ENCODE measurements at regions not wholly inside any gene's neighbourhood (a gene's known extent, or its start where the extent isn't known, plus 50 kb on each side); places are given as distances from the start of the nearest gene placed in this dataset.
"Not testable (repeated sequence)": the region's sequence is repeated elsewhere in the genome, so short reads cannot be mapped to it uniquely, and the experiment has no call there.

DNA sequence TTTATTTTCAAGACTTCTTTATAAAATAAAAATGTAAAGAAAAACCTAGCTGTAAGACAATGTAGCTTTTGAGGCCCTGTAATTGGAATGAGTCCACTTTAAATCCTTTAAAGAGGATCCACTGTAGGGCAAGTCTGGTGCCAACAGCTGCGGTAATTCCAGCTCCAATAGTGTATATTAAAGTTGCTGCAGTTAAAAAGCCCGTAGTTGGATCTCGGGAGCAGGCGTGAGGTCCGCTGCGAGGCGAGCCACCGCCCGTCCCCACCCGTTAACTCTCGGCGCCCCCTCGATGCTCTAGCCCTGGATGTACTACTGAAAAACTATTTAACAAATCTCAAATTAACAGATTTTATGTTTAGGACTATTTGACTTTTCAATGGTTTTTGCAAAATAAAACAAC is 414.7 kb upstream of the SEMA3C start:
- DNase-seq: peak; percentile 45

- no peak for DNase-seq
Observed at GRCh38 chr7:81333004-81333403, 414.2 kb upstream of the SEMA3C start.

- DNase-seq: no peak
Observed at GRCh38 chr7:81331061-81332018, 412.5 kb upstream of the SEMA3C start.

DNA sequence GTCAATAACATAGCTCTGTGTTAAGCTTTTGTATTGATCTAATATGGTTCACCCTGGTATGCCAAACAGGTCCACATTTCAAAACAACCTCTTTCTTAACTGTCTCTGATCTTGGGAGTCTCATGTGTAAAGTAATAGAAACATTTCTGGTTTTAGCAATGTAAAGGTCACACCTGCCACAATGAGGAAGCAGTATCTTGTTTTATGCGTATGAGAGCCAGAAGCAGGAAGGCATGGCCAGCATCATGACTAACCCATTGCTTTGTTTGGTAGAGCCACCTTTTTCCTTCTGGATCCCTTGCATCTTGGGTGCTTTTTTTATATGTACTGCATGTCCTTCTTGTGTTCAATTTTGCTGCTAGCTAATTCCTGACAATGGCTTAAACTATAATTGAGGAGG is 411.3 kb upstream of the SEMA3C start:
- no peak for DNase-seq

- DNase-seq: no peak
Observed at GRCh38 chr7:81327468-81328266, 408.8 kb upstream of the SEMA3C start.

- DNase-seq: no peak
Observed at GRCh38 chr7:81321949-81322348, 403.1 kb upstream of the SEMA3C start.

GRCh38 chr7:81317741-81318140 is 398.9 kb upstream of the SEMA3C start:
- no peak for DNase-seq

- DNase-seq: no peak
Observed at GRCh38 chr7:81308643-81309322, 389.9 kb upstream of the SEMA3C start.

GRCh38 chr7:81301815-81302214 is 383.0 kb upstream of the SEMA3C start:
- DNase-seq: no peak

DNA sequence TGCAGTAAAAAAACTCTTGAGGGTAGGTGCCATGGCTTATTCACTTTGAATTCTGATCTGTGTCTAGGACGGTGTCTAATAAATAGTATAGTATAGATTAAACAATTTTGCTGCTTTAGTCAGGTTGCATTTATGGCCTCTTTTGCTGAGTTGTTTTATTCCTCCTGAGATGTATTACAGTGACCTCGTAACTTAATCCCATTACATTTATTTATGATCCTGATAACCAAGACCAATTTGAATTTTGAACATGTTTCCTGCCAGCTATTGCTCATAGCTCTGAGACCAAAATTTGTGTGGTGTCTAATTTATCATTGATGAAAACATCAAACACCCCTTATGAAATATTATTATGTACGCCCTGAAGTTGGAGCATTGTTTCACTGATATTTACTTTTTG is 381.9 kb upstream of the SEMA3C start:
- no peak for DNase-seq

DNA sequence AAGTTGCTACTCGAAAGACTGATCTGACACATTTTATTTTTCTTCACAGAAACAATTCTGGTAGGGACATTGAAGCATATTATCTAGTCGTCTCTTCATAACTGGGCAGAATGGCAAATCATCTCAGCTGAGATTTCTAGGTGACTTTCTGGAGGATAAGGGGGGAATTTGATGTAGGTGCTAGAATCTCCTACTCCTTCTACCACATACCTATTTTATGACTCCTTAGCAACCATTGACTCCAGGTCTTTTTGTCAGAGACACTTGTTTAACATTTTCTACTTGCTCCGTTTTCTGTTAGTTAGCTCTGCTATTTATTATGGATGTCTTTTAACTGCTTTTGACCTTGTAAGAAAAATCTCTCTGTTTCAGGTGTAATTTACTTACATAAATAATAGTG is 380.9 kb upstream of the SEMA3C start:
- no peak for DNase-seq

GRCh38 chr7:81298951-81299666 is 380.3 kb upstream of the SEMA3C start:
- DNase-seq: no peak

DNA sequence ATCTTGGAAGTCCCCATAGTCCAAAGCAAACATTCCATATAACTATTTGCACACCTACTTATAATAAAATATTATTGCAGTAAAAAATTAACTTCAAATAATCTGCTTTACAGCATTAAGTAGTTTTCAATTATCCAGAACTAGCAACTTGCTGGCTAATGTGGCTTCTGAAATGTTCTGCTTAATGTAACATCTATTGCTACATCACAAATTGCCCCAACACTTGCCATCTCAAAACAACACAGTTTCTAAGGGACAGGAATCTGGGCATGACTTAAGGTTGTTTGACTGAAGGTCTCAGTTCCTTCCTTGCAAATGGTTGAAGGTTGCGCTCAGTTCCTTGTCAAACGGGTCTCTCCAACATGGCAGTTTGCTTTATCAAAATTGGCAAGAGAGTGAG is 378.5 kb upstream of the SEMA3C start:
- DNase-seq: no peak

DNA sequence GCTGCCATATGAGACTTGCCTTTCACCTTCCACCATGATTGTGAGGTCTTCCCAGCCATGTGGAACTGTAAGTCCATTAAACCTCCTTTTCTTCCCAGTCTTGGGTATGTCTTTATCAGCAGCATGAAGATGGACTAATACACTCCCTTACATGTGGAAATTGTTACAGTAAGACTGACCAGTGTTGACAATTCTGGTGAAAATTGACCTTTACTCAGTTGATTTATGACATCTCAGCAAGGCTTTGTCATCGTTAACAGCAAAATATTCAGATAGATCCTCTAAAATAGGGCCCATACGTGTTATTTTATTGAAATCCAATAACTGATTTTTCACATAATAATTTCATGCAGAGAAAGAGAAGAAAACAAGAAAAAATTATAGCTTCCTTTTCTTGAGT is 377.9 kb upstream of the SEMA3C start:
- DNase-seq: no peak

GRCh38 chr7:81294897-81295515 is 376.2 kb upstream of the SEMA3C start:
- DNase-seq: peak; percentile 32

DNA sequence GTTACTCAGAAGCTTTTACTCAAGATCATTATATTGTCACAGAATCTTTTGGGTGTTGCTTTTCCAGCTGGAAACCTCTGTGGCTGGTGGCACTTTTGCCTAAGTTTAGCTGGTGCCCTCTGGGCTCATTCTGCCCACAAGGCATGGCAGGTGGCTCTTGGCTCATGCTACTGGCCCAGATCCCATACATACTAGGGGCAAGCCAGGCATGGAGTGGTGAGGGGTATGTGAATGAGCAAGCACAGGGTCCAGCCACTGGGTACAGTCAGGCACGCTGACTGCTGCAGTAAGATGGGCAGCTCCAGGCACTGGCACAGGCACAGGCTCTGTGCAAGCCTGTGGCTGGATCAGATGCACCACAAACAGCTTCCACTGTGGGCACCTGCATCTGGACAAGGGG is 375.0 kb upstream of the SEMA3C start:
- no peak for DNase-seq

DNA sequence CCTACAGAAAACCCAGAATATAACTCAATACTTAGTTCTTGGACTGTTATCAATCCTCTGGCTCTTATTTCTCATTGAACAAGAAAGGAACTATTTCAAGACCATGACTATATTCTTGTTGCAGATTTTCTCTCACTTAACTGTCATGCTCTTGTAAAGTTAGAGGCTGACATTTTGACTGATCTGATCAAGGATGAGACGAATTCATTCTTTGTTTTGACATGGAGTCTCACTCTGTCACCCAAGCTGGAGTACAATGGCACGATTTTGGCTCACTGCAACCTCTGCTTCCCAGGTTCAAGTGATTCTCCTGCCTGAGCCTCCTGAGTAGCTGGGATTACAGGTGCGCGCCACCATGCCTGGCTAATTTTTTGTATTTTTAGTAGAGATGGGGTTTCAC is 367.9 kb upstream of the SEMA3C start:
- DNase-seq: not testable (repeated sequence)

- no peak for DNase-seq
Observed at GRCh38 chr7:81285142-81285871, 366.5 kb upstream of the SEMA3C start.

DNA sequence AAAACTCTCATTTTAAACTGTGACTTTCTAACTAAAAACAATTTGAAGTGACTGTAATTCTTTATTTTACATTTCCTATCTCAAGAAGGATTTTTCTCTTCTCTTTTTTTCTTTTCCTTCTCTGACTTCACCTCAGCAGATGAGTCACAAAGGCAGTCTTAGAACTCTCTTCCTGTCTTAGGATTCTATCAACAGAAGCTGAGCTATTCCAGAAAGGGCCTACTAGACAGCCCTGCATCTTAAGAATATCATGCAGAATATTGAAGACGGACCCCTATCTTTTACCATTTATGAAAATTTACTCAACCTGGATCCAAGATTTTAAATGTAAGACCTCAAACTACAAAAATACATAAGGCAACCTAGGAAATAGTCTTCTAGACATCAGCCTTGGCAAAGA is 365.7 kb upstream of the SEMA3C start:
- DNase-seq: no peak

DNA sequence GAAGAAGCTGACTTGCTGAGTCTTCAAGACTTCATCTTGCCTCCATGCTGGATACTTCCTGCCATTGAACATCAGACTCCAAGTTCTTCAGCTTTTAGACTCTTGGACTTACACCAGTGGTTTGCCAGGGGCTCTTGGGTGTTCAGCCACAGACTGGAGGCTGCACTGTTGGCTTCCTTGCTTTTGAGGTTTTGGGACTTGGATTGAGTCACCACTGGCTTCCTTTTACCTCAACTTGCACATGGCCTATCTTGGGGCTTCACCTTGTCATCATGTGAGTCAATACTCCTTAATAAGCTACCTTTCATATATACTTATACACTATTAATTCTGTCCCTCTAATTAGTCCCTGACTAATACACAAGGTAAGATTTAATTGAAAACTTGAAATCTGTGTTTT is 361.7 kb upstream of the SEMA3C start:
- no peak for DNase-seq

GRCh38 chr7:81277691-81278090 is 358.8 kb upstream of the SEMA3C start:
- no peak for DNase-seq

Data from left hindlimb (tissue), 1 donor.